Left ventricle myocardium inferior (tissue), 1 donor: ENCODE measurements at regions not wholly inside any gene's neighbourhood (a gene's known extent, or its start where the extent isn't known, plus 50 kb on each side); places are given as distances from the start of the nearest gene placed in this dataset.

Experiments
- DNase-seq: peaks from one replicate; pipeline ENCODE4 v3.0.0-alpha.2; 2020
- H3K27ac ChIP-seq: fragments of 200-600 bp; replicated peaks from 2 replicates; pipeline ENCODE4 v1.8.0; 2021
- H3K27me3 ChIP-seq: fragments of 200-600 bp; 2 replicates; pipeline ENCODE4 v1.8.0; 2021; ENCODE audit warnings: low read depth
- H3K36me3 ChIP-seq: fragments of 200-600 bp; 2 replicates; pipeline ENCODE4 v1.8.0; 2021
- H3K4me1 ChIP-seq: fragments of 200-600 bp; 2 replicates; pipeline ENCODE4 v1.8.0; 2021
- H3K4me3 ChIP-seq: fragments of 200-600 bp; 2 replicates; pipeline ENCODE4 v1.8.0; 2021; ENCODE audit warnings: mild to moderate bottlenecking, moderate library complexity
- H3K9me3 ChIP-seq: fragments of 200-600 bp; replicated peaks from 2 replicates; pipeline ENCODE4 v1.8.0; 2021
- intact Hi-C: fragments of 100-400 bp; cut with micrococcal nuclease; formaldehyde crosslinking; loops from one replicate; pipeline ENCODE4 v1.11.0; 2022
- TF ChIP-seq, protein P1 (sequence below): fragments of 200-600 bp; IDR thresholded peaks from 2 replicates; pipeline ENCODE4 v1.8.0; 2021; ENCODE audit warnings: antibody characterized with exemption, mild to moderate bottlenecking, borderline replicate concordance
- donor health status: DM: no; HTN: yes; CAD: no; lungs with severe emphysema.

DNA sequence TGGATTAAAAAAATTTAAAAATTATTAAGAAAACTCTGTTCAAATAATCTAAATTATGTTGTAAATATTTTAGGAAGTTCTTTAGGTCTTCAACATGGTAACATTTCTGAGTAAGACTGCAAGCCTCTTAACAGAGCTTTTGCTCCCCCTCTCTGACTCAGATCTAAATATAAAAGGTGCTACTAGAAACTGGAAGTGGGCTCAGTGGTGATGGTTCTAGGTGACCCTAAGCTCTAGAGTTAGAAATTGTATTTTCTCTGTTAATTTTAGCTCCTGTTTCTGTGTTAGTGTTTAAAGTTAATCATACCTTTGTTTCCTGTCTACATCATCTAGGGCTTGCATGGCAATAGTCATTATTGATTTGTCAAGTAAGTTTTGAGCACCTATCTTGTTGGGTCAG lies 159.9 kb upstream of the MEIS2 start:
- Histone ChIP-seq H3K4me1 (no peaks in the 10 kb centered on the region), H3K27me3 (no peaks in the 10 kb centered on the region), H3K27ac (no peak overlapping the region), H3K36me3 (no peaks in the 10 kb centered on the region), H3K4me3 (no peak overlapping the region), H3K9me3 (no peaks in the 10 kb centered on the region)
- intact Hi-C loops = no loop called here
- DNase-seq = no peak
- TF ChIP-seq, protein P1, sequence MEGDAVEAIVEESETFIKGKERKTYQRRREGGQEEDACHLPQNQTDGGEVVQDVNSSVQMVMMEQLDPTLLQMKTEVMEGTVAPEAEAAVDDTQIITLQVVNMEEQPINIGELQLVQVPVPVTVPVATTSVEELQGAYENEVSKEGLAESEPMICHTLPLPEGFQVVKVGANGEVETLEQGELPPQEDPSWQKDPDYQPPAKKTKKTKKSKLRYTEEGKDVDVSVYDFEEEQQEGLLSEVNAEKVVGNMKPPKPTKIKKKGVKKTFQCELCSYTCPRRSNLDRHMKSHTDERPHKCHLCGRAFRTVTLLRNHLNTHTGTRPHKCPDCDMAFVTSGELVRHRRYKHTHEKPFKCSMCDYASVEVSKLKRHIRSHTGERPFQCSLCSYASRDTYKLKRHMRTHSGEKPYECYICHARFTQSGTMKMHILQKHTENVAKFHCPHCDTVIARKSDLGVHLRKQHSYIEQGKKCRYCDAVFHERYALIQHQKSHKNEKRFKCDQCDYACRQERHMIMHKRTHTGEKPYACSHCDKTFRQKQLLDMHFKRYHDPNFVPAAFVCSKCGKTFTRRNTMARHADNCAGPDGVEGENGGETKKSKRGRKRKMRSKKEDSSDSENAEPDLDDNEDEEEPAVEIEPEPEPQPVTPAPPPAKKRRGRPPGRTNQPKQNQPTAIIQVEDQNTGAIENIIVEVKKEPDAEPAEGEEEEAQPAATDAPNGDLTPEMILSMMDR = no peak

DNA sequence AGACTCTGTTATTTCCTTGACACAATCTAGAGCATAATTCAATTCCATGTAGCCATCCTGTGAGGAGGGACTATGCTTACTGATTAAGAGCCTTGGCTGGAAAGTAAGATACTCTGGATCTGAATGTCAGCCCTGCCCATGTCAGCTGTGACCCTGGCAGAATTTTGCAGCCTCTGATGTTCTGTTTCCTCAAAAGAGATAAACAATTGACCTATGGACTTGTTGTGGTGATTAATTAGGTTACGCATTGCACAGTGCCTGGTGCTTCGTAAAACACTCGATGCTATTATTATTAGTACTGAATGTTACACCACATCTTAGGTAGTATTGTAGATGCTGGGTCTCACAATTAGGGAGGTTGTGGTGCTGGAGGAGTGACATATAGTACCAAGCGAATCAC lies 161.3 kb upstream of the MEIS2 start:
- Histone ChIP-seq H3K27me3 (no peaks in the 10 kb centered on the region), H3K36me3 (no peaks in the 10 kb centered on the region), H3K27ac (no peak overlapping the region), H3K9me3 (no peaks in the 10 kb centered on the region), H3K4me3 (no peak overlapping the region), H3K4me1 (no peaks in the 10 kb centered on the region)
- TF ChIP-seq, protein P1 = no peak
- intact Hi-C loops = no loop called here
- DNase-seq = no peak

DNA sequence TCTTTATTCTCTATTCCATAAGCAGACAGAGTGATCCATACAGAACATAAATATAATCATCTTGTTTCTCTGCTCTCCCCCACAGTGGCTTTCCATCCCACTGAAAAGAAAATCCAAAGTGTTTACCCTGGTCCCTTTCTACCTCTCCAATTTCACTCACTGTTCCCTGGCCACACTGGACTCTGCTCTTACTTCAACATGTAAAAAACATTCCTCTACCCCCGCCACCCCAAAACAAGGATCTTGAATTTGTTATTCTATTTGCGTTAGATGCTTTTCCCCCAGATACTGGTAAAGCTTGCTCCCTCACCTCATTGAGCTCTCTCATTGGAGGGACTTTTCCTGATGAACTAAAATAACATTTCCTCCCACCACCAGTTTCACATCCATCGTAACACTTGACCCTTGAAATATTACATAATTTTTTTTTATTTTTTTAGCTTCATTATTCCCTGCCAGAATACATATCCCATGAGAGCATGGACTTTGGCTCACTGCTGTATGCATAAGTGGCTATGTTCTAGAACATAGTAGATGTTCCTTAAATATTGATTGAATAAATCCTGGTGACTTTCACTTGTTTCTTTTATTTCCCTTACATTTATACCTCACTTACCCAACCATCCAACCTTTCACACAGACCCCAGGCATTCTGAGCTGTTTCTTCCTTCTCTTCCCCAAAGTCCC lies 162.7 kb upstream of the MEIS2 start:
- Histone ChIP-seq H3K9me3 (no peaks in the 10 kb centered on the region), H3K4me1 (no peaks in the 10 kb centered on the region), H3K4me3 (no peak overlapping the region), H3K27ac (no peak overlapping the region), H3K36me3 (no peaks in the 10 kb centered on the region), H3K27me3 (no peaks in the 10 kb centered on the region)
- TF ChIP-seq, protein P1 = no peak
- intact Hi-C loops = no loop called here
- no peak for DNase-seq

DNA sequence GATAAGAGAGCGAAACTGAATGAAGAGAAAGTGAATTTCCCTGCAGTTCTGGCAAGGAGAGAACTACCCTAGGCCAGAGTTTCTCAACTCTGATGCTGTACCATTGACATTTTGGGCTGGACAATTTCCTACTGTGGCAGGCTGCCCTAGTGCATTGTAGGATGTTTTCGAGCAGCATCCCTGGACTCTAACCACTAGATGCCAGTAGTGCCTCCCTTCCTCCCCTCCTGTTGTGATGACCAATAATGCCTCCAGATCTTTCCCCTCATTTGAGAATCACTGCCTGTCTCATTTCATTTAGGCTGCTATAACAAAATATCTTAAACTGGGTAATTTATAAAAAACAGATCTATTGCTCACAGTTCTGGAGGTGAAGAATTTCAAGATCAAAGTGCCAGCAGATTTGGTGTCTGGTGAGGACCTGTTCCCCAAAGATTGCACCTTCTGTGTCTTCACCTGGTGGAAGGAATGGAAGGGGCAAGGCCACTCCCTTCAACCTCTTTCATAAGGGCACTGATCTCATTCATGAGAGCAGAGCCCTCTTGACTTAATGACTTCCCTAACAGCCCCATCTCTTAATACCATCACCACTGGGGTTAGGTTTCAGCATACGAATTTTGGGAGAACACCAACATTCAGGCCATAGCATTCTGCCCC lies 188.9 kb upstream of the MEIS2 start:
- H3K27ac ChIP-seq = no peak overlapping the region
- no peaks in the 10 kb centered on the region for H3K27me3 ChIP-seq
- H3K4me3 ChIP-seq = no peak overlapping the region
- peaks cover 4% of the 10 kb centered on the region for H3K9me3 ChIP-seq
- DNase-seq = no peak
- H3K36me3 ChIP-seq = no peaks in the 10 kb centered on the region
- TF ChIP-seq, protein P1 = peak; percentile 52
- H3K4me1 ChIP-seq = no peaks in the 10 kb centered on the region
- intact Hi-C loops = no loop called here

DNA sequence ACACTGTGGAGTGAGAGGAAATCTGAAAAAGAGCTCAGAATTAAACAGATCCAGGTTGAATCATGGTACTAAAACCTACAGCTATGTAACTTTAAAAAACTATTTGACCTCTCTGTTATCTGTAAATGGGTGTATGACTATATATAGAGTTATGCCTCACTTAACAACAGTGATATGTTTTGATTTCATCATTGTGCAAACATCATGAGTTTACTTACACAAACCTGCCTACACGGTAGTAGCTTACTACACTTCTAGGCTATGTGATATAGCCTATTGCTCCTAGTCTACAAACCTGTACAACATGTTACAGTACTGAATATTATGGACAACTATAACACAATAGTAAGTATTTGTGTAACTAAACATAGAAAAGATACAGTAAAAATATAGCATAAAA lies 191.6 kb upstream of the MEIS2 start:
- no peak for DNase-seq
- H3K36me3 ChIP-seq = no peaks in the 10 kb centered on the region
- H3K27me3 ChIP-seq = no peaks in the 10 kb centered on the region
- TF ChIP-seq, protein P1 = no peak
- H3K9me3 ChIP-seq = no peaks in the 10 kb centered on the region
- intact Hi-C loops = no loop called here
- H3K27ac ChIP-seq = no peak overlapping the region
- no peak overlapping the region for H3K4me3 ChIP-seq
- no peaks in the 10 kb centered on the region for H3K4me1 ChIP-seq
